ENCODE measurements at regions not wholly inside any gene's neighbourhood (a gene's known extent, or its start where the extent isn't known, plus 50 kb on each side); places are given as distances from the start of the nearest gene placed in this dataset.

- ChIA-PET POLR2A (no interaction called here), CTCF (no interaction called here)
- Histone ChIP-seq H3K27ac (ENCODE audit: low read depth in 1 of 2, low read length in 2 of 2) (no peak overlapping the region), H3K9me3 (ENCODE audit: control insufficient read depth in 1 of 2, insufficient read depth in 1 of 2, low read length in 2 of 2) (peaks cover 0 to 3% of the 10 kb centered on the region in 2 experiments), H3K4me1 (ENCODE audit: insufficient read depth, low read length) (no peaks in the 10 kb centered on the region), H3K27me3 (ENCODE audit: control insufficient read depth in 1 of 2, insufficient read depth in 2 of 2, low read length in 2 of 2) (no peaks in the 10 kb centered on the region), H3K4me3 (ENCODE audit: low read length) (no peak overlapping the region), H3K36me3 (ENCODE audit: insufficient read depth, low read length) (no peaks in the 10 kb centered on the region)
- intact Hi-C loops (cut with DNase I, micrococcal nuclease), result no loop called here
- Mint-ChIP-seq H3K27ac (no peak overlapping the region), H3K4me3 (no peak overlapping the region), H3K36me3 (ENCODE audit: low read depth) (no peaks in the 10 kb centered on the region), H3K9me3 (peaks cover 2% of the 10 kb centered on the region), H3K4me1 (ENCODE audit: low read depth) (no peaks in the 10 kb centered on the region), H3K27me3 (no peaks in the 10 kb centered on the region)
- no peak for DNase-seq
- ATAC-seq (ENCODE audit: poor library complexity), result no peak
- TF ChIP-seq, protein P1, sequence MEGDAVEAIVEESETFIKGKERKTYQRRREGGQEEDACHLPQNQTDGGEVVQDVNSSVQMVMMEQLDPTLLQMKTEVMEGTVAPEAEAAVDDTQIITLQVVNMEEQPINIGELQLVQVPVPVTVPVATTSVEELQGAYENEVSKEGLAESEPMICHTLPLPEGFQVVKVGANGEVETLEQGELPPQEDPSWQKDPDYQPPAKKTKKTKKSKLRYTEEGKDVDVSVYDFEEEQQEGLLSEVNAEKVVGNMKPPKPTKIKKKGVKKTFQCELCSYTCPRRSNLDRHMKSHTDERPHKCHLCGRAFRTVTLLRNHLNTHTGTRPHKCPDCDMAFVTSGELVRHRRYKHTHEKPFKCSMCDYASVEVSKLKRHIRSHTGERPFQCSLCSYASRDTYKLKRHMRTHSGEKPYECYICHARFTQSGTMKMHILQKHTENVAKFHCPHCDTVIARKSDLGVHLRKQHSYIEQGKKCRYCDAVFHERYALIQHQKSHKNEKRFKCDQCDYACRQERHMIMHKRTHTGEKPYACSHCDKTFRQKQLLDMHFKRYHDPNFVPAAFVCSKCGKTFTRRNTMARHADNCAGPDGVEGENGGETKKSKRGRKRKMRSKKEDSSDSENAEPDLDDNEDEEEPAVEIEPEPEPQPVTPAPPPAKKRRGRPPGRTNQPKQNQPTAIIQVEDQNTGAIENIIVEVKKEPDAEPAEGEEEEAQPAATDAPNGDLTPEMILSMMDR (IDR thresholded peaks at IDR 0.05), result no peak
Observed at GRCh38 chr14:81884382-81884781, 350.7 kb upstream of the SEL1L start.

DNA sequence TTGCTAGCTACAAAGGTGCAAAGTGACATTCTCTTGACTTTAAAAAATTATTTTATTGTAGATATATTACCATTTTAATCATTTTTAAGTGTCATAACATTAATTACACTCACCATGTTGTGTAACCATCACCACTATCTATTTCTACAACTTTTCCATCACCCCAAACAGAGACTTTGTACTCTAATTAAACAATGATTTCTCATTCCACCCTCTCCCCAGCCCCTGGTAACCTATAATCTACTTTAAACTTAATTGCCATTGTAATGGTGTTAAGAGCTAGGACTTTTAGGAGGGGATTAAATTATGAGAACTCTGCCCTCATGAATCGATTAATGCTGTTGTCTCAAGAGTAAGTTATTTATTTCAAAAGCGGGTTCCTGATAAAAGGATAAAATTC, 352.9 kb upstream of the SEL1L start:
- POLR2A ChIA-PET, result no interaction called here
- no peaks in the 10 kb centered on the region for H3K27me3 Mint-ChIP-seq
- H3K4me3 Mint-ChIP-seq, result no peak overlapping the region
- Histone ChIP-seq H3K4me3 (ENCODE audit: low read length) (no peak overlapping the region), H3K27me3 (ENCODE audit: control insufficient read depth in 1 of 2, insufficient read depth in 2 of 2, low read length in 2 of 2) (no peaks in the 10 kb centered on the region), H3K9me3 (ENCODE audit: control insufficient read depth in 1 of 2, insufficient read depth in 1 of 2, low read length in 2 of 2) (peaks cover 0 to 3% of the 10 kb centered on the region in 2 experiments), H3K36me3 (ENCODE audit: insufficient read depth, low read length) (no peaks in the 10 kb centered on the region), H3K4me1 (ENCODE audit: insufficient read depth, low read length) (no peaks in the 10 kb centered on the region), H3K27ac (ENCODE audit: low read depth in 1 of 2, low read length in 2 of 2) (no peak overlapping the region)
- peaks cover 2% of the 10 kb centered on the region for H3K9me3 Mint-ChIP-seq
- intact Hi-C loops (cut with DNase I, micrococcal nuclease), result no loop called here
- H3K27ac Mint-ChIP-seq, result no peak overlapping the region
- TF ChIP-seq, protein P1 (IDR thresholded peaks at IDR 0.05), result no peak
- CTCF ChIA-PET, result no interaction called here
- no peak for DNase-seq
- ATAC-seq (ENCODE audit: poor library complexity), result no peak
- H3K36me3 Mint-ChIP-seq (ENCODE audit: low read depth), result no peaks in the 10 kb centered on the region
- no peaks in the 10 kb centered on the region for H3K4me1 Mint-ChIP-seq (ENCODE audit: low read depth)

DNA sequence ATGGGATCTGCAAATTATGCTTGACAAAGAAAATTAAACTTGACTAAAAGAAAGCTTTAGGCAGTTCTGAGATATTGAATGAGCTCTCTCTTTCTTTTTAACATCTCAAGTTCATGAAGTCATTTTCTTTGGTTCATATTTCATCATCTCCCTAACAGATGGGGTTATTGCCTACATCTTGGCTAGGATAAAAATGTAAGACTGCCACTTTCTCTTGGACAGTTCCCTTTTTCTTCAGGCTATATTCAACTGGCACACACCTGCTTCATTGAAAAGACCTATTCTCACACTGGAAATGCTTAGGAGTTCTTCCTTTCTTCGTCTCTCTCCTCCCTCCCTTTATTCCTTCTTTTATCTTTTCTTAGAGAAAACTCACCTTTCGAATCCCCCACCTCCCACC, 355.9 kb upstream of the SEL1L start:
- ATAC-seq (ENCODE audit: poor library complexity) (no peak), DNase-seq (no peak)
- ChIA-PET CTCF (no interaction called here), POLR2A (no interaction called here)
- intact Hi-C loops (cut with DNase I, micrococcal nuclease), result no loop called here
- Mint-ChIP-seq H3K4me3 (no peak overlapping the region), H3K4me1 (ENCODE audit: low read depth) (no peaks in the 10 kb centered on the region), H3K9me3 (peaks cover 5% of the 10 kb centered on the region), H3K27ac (no peak overlapping the region), H3K36me3 (ENCODE audit: low read depth) (no peaks in the 10 kb centered on the region), H3K27me3 (no peaks in the 10 kb centered on the region)
- TF ChIP-seq, protein P1 (IDR thresholded peaks at IDR 0.05), result no peak
- Histone ChIP-seq H3K27me3 (ENCODE audit: control insufficient read depth in 1 of 2, insufficient read depth in 2 of 2, low read length in 2 of 2) (no peaks in the 10 kb centered on the region), H3K4me1 (ENCODE audit: insufficient read depth, low read length) (no peaks in the 10 kb centered on the region), H3K36me3 (ENCODE audit: insufficient read depth, low read length) (no peaks in the 10 kb centered on the region), H3K27ac (ENCODE audit: low read depth in 1 of 2, low read length in 2 of 2) (no peak overlapping the region), H3K4me3 (ENCODE audit: low read length) (no peak overlapping the region), H3K9me3 (ENCODE audit: control insufficient read depth in 1 of 2, insufficient read depth in 1 of 2, low read length in 2 of 2) (peaks cover 0 to 2% of the 10 kb centered on the region in 2 experiments)

Measured in CD4-positive, alpha-beta T cell (primary cell).